ENCODE measurements at regions not wholly inside any gene's neighbourhood (a gene's known extent, or its start where the extent isn't known, plus 50 kb on each side); places are given as distances from the start of the nearest gene placed in this dataset.

DNA sequence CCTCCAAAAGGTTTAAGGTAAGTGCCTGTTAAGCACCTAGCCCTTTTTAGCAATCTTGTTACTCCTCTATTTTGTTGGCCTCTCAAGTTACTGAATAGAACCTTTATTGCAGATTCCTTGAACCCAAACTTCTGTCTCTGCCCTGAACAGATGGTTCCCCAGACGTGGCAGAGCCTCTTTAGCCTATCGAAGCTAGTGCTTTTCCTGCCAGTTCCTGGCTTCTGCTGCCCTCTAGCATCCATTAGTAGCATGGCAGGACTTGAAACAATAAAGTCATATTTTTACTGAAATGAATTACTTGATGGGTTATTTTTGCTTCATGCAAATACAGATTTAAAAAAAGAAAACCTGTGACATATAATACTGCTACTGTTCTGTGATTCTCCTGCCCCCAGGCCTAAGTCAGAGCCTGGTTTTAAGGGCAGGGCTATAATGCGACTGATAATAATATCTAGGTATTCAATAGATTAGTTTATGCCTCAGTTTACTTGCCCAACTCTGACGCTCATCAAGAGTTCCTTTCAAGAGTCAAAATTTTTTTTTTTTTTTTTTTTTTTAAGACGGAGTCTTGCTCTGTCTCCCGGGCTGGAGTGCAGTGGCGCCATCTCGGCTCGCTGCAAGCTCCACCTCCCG is 84.3 kb upstream of the PHF14 start:
- ChIA-PET RAD21 (ENCODE audit: low non-redundant PET in 1 of 2, low total read pairs in 2 of 2, uncharacterized antibody in 2 of 2, unreplicated experiment in 2 of 2) (no interaction called here), CTCF (interaction anchor here (0.7 to 1.1 kb wide), 4 partner anchors 10 to 477 kb away, joined by 3 read pairs; no protein-coding TSS in a partner anchor), POLR2A (no interaction called here)
- TF ChIP-seq SIN3A (IDR thresholded peaks at IDR 0.05; ENCODE audit: low read depth) (no peak), RAD21 (IDR thresholded peaks at IDR 0.05; ENCODE audit: low read depth) (peak; percentile 84), EZH2 (IDR thresholded peaks at IDR 0.05) (no peak), CBX3 (IDR thresholded peaks at IDR 0.05; ENCODE audit: low read depth) (0 out of 2 replicates have a peak, but pooled peaks have one; percentile 22), ZFX (IDR thresholded peaks at IDR 0.05) (no peak), YY1 (IDR thresholded peaks at IDR 0.05; ENCODE audit: extremely low read depth, insufficient replicate concordance, low read depth, low read length) (no peak), SRF (IDR thresholded peaks at IDR 0.05; ENCODE audit: low read depth) (no peak), CTCF (IDR thresholded peaks at IDR 0.05 in 2 of 3, conservative IDR thresholded peaks at IDR 0.05 in 1 of 3; ENCODE audit: borderline replicate concordance in 1 of 3, insufficient read depth in 1 of 3, low read depth in 2 of 3, low read length in 2 of 3) (peak; percentile 51 to 94 (median 73); a peak in 5 of 6 replicates)
- intact Hi-C loops (cut with micrococcal nuclease) = loop anchor here (2.0 to 10.0 kb wide), 4 partner anchors 253 to 475 kb away; no protein-coding TSS in a partner anchor
- DNase-seq (ENCODE audit: low read depth, low spot score) (peak; percentile 48), ATAC-seq (peak; percentile 91)
- Histone ChIP-seq H3K4me1 (ENCODE audit: control insufficient read depth in 1 of 2, insufficient read depth in 2 of 2, low read length in 2 of 2) (no peaks in the 10 kb centered on the region; a peak in 1 of 4 replicates), H3K27ac (ENCODE audit: low read depth, low read length) (no peak overlapping the region), H3K9me2 (ENCODE audit: insufficient read depth) (no peaks in the 10 kb centered on the region), H2AFZ (ENCODE audit: low read depth, low read length, poor library complexity, severe bottlenecking) (peak overlapping the region; percentile 80), H4K20me1 (ENCODE audit: insufficient read depth) (no peaks in the 10 kb centered on the region), H3K36me3 (ENCODE audit: control insufficient read depth in 1 of 2, insufficient read depth in 2 of 2, low read length in 2 of 2) (no peaks in the 10 kb centered on the region), H3K4me3 (replicated peaks in 1 of 2; ENCODE audit: low read depth in 1 of 2, low read length in 2 of 2) (no peak overlapping the region), H3K4me2 (ENCODE audit: low read length) (peak overlapping the region; percentile 8; the same call in 1 of the 2 replicates), H3K79me2 (ENCODE audit: insufficient read depth, low read length) (no peaks in the 10 kb centered on the region), H3K9ac (ENCODE audit: low read length) (no peak overlapping the region), H3K9me3 (ENCODE audit: control insufficient read depth in 1 of 2, insufficient read depth in 1 of 2, low read depth in 1 of 2, low read length in 2 of 2) (no peaks in the 10 kb centered on the region), H3K27me3 (ENCODE audit: insufficient read depth, low read length) (no peaks in the 10 kb centered on the region)
- no TSS peak for BruUV-seq (replicated peaks)
